DND-41 (cell line): ENCODE measurements at regions not wholly inside any gene's neighbourhood (a gene's known extent, or its start where the extent isn't known, plus 50 kb on each side); places are given as distances from the start of the nearest gene placed in this dataset.

Source experiments
- ATAC-seq: fragments of 200-7000 bp; cut with Tn5 transposase; 3 replicates; pipeline ENCODE4 v1.9.1; 2021; ENCODE audit warnings: low read depth; ENCODE audit not compliant: insufficient read depth
- DNase-seq: peaks from one replicate; pipeline ENCODE4 v3.0.0-alpha.2; 2020
- H2AFZ ChIP-seq: 2 replicates; pipeline ENCODE4 v1.6.0; 2012; ENCODE audit warnings: low read depth, low read length
- H3K27ac ChIP-seq: 2 replicates; pipeline ENCODE4 v1.5.1; 2012; ENCODE audit warnings: low read length, inconsistent platforms
- H3K27me3 ChIP-seq: fragments of 200-600 bp; sonication (generic); 2 replicates; pipeline ENCODE4 v1.6.0; 2012; ENCODE audit warnings: low read length, mild to moderate bottlenecking, inconsistent platforms; ENCODE audit not compliant: insufficient read depth, poor library complexity
- H3K36me3 ChIP-seq: 2 replicates; pipeline ENCODE4 v1.5.1; 2012; ENCODE audit warnings: low read length, inconsistent platforms; ENCODE audit not compliant: insufficient read depth
- H3K4me1 ChIP-seq: 2 replicates; pipeline ENCODE4 v1.5.1; 2012; ENCODE audit warnings: mild to moderate bottlenecking, low read length; ENCODE audit not compliant: insufficient read depth
- H3K4me2 ChIP-seq: 2 replicates; pipeline ENCODE4 v1.6.0; 2012; ENCODE audit warnings: mild to moderate bottlenecking, moderate library complexity, low read length, inconsistent platforms; ENCODE audit not compliant: insufficient read depth
- H3K4me3 ChIP-seq, 2 experiments: fragments of 200-600 bp in 1 of 2; shearing (Covaris generic) in 1 of 2; 2 replicates each; pipeline ENCODE4 v1.5.1; 2012 to 2016; ENCODE audit warnings: inconsistent platforms in 2 of 2, low read length in 2 of 2, mild to moderate bottlenecking in 2 of 2, low read depth in 1 of 2, moderate library complexity in 1 of 2
- H3K79me2 ChIP-seq: 2 replicates; pipeline ENCODE4 v1.6.0; 2012; ENCODE audit warnings: low read length, inconsistent platforms; ENCODE audit not compliant: insufficient read depth
- H3K9ac ChIP-seq: 2 replicates; pipeline ENCODE4 v1.6.0; 2012; ENCODE audit warnings: low read depth, mild to moderate bottlenecking, inconsistent platforms, low read length, moderate library complexity
- H3K9me3 ChIP-seq: 2 replicates; pipeline ENCODE4 v1.5.1; 2012; ENCODE audit warnings: low read length, moderate library complexity, mild to moderate bottlenecking, inconsistent platforms; ENCODE audit not compliant: insufficient read depth, severe bottlenecking
- H4K20me1 ChIP-seq: 2 replicates; pipeline ENCODE4 v1.6.0; 2012; ENCODE audit warnings: low read length; ENCODE audit not compliant: insufficient read depth
- CTCF ChIP-seq: IDR thresholded peaks from 2 replicates; pipeline ENCODE4 v1.5.1; 2012; ENCODE audit warnings: borderline replicate concordance, low read length, moderate library complexity, mild to moderate bottlenecking; ENCODE audit not compliant: poor library complexity, severe bottlenecking; ENCODE audit errors: extremely low read depth
- EZH2 ChIP-seq: IDR thresholded peaks from 3 replicates; pipeline ENCODE4 v1.6.1; 2012; ENCODE audit warnings: borderline replicate concordance, low read depth, mild to moderate bottlenecking, moderate library complexity, low read length, inconsistent platforms; ENCODE audit not compliant: severe bottlenecking

GRCh38 chr4:71185037-71185436 is 153.8 kb upstream of the SLC4A4 start:
- H3K27ac ChIP-seq, result no peak overlapping the region
- ATAC-seq (no peak), DNase-seq (no peak)
- H4K20me1 ChIP-seq, result no peaks in the 10 kb centered on the region
- H3K4me2 ChIP-seq, result no peak overlapping the region
- no peaks in the 10 kb centered on the region for H3K36me3 ChIP-seq
- H3K9me3 ChIP-seq, result no peaks in the 10 kb centered on the region
- no peak overlapping the region for H3K4me3 ChIP-seq
- H3K79me2 ChIP-seq, result no peaks in the 10 kb centered on the region
- no peak overlapping the region for H2AFZ ChIP-seq
- H3K27me3 ChIP-seq, result peaks cover 41% of the 10 kb centered on the region
- no peak overlapping the region for H3K9ac ChIP-seq
- H3K4me1 ChIP-seq, result peaks cover 35% of the 10 kb centered on the region
- TF ChIP-seq CTCF (no peak), EZH2 (no peak)

- Histone ChIP-seq H4K20me1 (no peaks in the 10 kb centered on the region), H3K4me1 (peaks cover 35% of the 10 kb centered on the region), H3K79me2 (no peaks in the 10 kb centered on the region), H2AFZ (peak overlapping the region; percentile 88), H3K27ac (no peak overlapping the region), H3K9me3 (no peaks in the 10 kb centered on the region), H3K9ac (peak overlapping the region; percentile 65), H3K4me2 (peak overlapping the region; percentile 91), H3K27me3 (peaks cover 41% of the 10 kb centered on the region), H3K4me3 (peak overlapping the region; percentile 45 to 79; a peak in 3 of 4 replicates), H3K36me3 (no peaks in the 10 kb centered on the region)
- no peak for TF ChIP-seq CTCF
- TF ChIP-seq EZH2, result peak; percentile 5
- DNase-seq (no peak), ATAC-seq (no peak; the same call in 2 of the 3 replicates)
These were observed 152.6 kb upstream of the SLC4A4 start for GRCh38 chr4:71186257-71186565.

- TF ChIP-seq EZH2 (peak; percentile 25), CTCF (no peak)
- Histone ChIP-seq H3K79me2 (no peaks in the 10 kb centered on the region), H3K27me3 (peaks cover 41% of the 10 kb centered on the region), H3K4me3 (peak overlapping the region; percentile 45 to 79; a peak in 3 of 4 replicates), H3K9ac (peak overlapping the region; percentile 65), H2AFZ (peak overlapping the region; percentile 88), H3K4me2 (peak overlapping the region; percentile 91), H3K36me3 (no peaks in the 10 kb centered on the region), H3K27ac (peak overlapping the region; percentile 40; the same call in 1 of the 2 replicates), H3K4me1 (peaks cover 35% of the 10 kb centered on the region), H3K9me3 (no peaks in the 10 kb centered on the region), H4K20me1 (no peaks in the 10 kb centered on the region)
- ATAC-seq (peak; percentile 75), DNase-seq (peak; percentile 60)
These were observed 152.0 kb upstream of the SLC4A4 start for GRCh38 chr4:71186566-71187403.
